ENCODE measurements at regions not wholly inside any gene's neighbourhood (a gene's known extent, or its start where the extent isn't known, plus 50 kb on each side); places are given as distances from the start of the nearest gene placed in this dataset.

DNA sequence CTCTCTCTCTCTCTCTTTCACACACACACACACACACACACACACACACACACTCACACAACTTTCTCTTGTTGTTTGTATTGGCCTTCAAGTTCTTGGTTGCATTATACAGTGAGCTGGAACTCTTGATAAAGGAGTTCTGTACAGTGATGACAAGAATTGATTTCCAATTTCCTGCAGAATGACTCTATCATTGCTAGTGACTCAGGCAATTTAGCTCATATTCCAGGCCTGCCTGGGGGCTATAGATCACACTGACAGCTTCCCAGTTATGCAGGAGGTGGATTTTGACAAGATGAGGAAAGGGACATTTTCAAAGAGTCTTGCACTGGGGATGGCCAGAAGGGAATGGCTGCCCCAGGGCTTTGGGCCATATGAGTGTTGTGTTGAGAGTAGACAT is 508.8 kb downstream of the TYW1 start:
- TF ChIP-seq, protein P1, sequence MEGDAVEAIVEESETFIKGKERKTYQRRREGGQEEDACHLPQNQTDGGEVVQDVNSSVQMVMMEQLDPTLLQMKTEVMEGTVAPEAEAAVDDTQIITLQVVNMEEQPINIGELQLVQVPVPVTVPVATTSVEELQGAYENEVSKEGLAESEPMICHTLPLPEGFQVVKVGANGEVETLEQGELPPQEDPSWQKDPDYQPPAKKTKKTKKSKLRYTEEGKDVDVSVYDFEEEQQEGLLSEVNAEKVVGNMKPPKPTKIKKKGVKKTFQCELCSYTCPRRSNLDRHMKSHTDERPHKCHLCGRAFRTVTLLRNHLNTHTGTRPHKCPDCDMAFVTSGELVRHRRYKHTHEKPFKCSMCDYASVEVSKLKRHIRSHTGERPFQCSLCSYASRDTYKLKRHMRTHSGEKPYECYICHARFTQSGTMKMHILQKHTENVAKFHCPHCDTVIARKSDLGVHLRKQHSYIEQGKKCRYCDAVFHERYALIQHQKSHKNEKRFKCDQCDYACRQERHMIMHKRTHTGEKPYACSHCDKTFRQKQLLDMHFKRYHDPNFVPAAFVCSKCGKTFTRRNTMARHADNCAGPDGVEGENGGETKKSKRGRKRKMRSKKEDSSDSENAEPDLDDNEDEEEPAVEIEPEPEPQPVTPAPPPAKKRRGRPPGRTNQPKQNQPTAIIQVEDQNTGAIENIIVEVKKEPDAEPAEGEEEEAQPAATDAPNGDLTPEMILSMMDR (IDR thresholded peaks at IDR 0.05; ENCODE audit: borderline replicate concordance, extremely low read depth, low read length, poor library complexity, severe bottlenecking): no peak
- no peak for TF ChIP-seq EZH2 (IDR thresholded peaks at IDR 0.05; ENCODE audit: borderline replicate concordance, low read depth, low read length, severe bottlenecking)

Measured in DND-41 (cell line).